IMR-90 (cell line): ENCODE measurements at regions not wholly inside any gene's neighbourhood (a gene's known extent, or its start where the extent isn't known, plus 50 kb on each side); places are given as distances from the start of the nearest gene placed in this dataset.
A peak's percentile ranks its signal among the peaks of the same experiment; 100 is the strongest.

Experiments
- ATAC-seq: fragments of 200-7000 bp; cut with Tn5 transposase; 2 replicates; pipeline ENCODE4 v1.9.1; 2020; ENCODE audit warnings: low read depth, mild to moderate bottlenecking, moderate library complexity
- BruUV-seq: library from RNA; stranded (reverse); fragments of 400-500 nt; replicated peaks from 2 replicates; lab custom pipeline; 2021; lab: Mats Ljungman, UMichigan
- CTCF ChIA-PET: fragments of 300-600 bp; formaldehyde crosslinking; extraction: SDS; loops from one replicate; lab custom pipeline; 2021; ENCODE audit warnings: antibody characterized with exemption; lab: Yijun Ruan, JAX
- POLR2A ChIA-PET: fragments of 300-600 bp; sonication (Branson Sonifier 250); formaldehyde crosslinking; loops from one replicate; lab custom pipeline; 2022; ENCODE audit warnings: antibody characterized with exemption; ENCODE audit not compliant: unreplicated experiment; lab: Charles Lee
- DNase-seq: peaks from one replicate; pipeline ENCODE4 v3.0.0; 2013
- H2AFZ ChIP-seq: replicated peaks from 2 replicates; pipeline ENCODE3; 2013; ENCODE audit warnings: low read length, mild to moderate bottlenecking; ENCODE audit not compliant: poor library complexity
- H2AK5ac ChIP-seq: 2 replicates; pipeline ENCODE4 v1.6.1; 2013; ENCODE audit warnings: low read depth, low read length, inconsistent platforms
- H2AK9ac ChIP-seq: replicated peaks from 2 replicates; pipeline ENCODE3; 2013; ENCODE audit warnings: mild to moderate bottlenecking, low read depth, low read length, moderate library complexity; ENCODE audit not compliant: poor library complexity
- H2BK120ac ChIP-seq: 2 replicates; pipeline ENCODE4 v1.6.1; 2013; ENCODE audit warnings: low read depth, low read length, inconsistent platforms
- H2BK15ac ChIP-seq: 3 replicates; pipeline ENCODE4 v1.6.1; 2013; ENCODE audit warnings: low read depth, low read length, inconsistent platforms
- H2BK20ac ChIP-seq: 2 replicates; pipeline ENCODE4 v1.6.1; 2013; ENCODE audit warnings: low read depth, mild to moderate bottlenecking, inconsistent platforms, low read length, moderate library complexity
- H2BK5ac ChIP-seq: 2 replicates; pipeline ENCODE4 v1.6.1; 2013; ENCODE audit warnings: mild to moderate bottlenecking, low read depth, low read length, inconsistent platforms; ENCODE audit not compliant: poor library complexity, severe bottlenecking
- H3K14ac ChIP-seq: replicated peaks from 2 replicates; pipeline ENCODE4 v1.6.1; 2013; ENCODE audit warnings: low read depth, low read length, inconsistent platforms
- H3K18ac ChIP-seq: 2 replicates; pipeline ENCODE4 v1.6.1; 2013; ENCODE audit warnings: low read depth, low read length, control low read depth
- H3K23ac ChIP-seq: 2 replicates; pipeline ENCODE4 v1.6.1; 2013; ENCODE audit warnings: low read depth, low read length, inconsistent platforms
- H3K27ac ChIP-seq: 2 replicates; pipeline ENCODE4 v1.5.1; 2013; ENCODE audit warnings: mild to moderate bottlenecking, control low read depth, low read length; ENCODE audit not compliant: insufficient read depth
- H3K27me3 ChIP-seq: 2 replicates; pipeline ENCODE4 v1.6.1; 2013; ENCODE audit warnings: low read length; ENCODE audit not compliant: control insufficient read depth, insufficient read depth
- H3K36me3 ChIP-seq: 2 replicates; pipeline ENCODE4 v1.6.1; 2013; ENCODE audit warnings: low read length, mixed read lengths; ENCODE audit not compliant: control insufficient read depth, insufficient read depth
- H3K4ac ChIP-seq: 2 replicates; pipeline ENCODE4 v1.6.1; 2013; ENCODE audit warnings: low read depth, low read length, inconsistent platforms
- H3K4me1 ChIP-seq: 2 replicates; pipeline ENCODE4 v1.6.1; 2013; ENCODE audit warnings: low read length, mixed read lengths; ENCODE audit not compliant: control insufficient read depth, insufficient read depth
- H3K4me2 ChIP-seq: 2 replicates; pipeline ENCODE4 v1.6.1; 2013; ENCODE audit warnings: low read depth, mild to moderate bottlenecking, control low read depth, low read length, moderate library complexity
- H3K4me3 ChIP-seq: 2 replicates; pipeline ENCODE4 v1.5.1; 2013; ENCODE audit warnings: low read depth, mild to moderate bottlenecking, control low read depth, low read length, moderate library complexity; ENCODE audit not compliant: insufficient read depth
- H3K56ac ChIP-seq: 2 replicates; pipeline ENCODE4 v1.6.1; 2013; ENCODE audit warnings: low read length, inconsistent platforms; ENCODE audit not compliant: insufficient read depth; ENCODE audit errors: extremely low read depth
- H3K79me1 ChIP-seq, 2 experiments: 2 replicates each; pipeline ENCODE4 v1.6.1; 2013; ENCODE audit warnings: low read length in 2 of 2, inconsistent platforms in 1 of 2, low read depth in 1 of 2
- H3K9ac ChIP-seq: 2 replicates; pipeline ENCODE4 v1.6.1; 2013; ENCODE audit warnings: low read depth, low read length, control low read depth
- H3K9me1 ChIP-seq: 2 replicates; pipeline ENCODE4 v1.6.1; 2013; ENCODE audit warnings: low read length, inconsistent platforms; ENCODE audit not compliant: insufficient read depth
- H3K9me3 ChIP-seq: 2 replicates; pipeline ENCODE4 v1.6.1; 2013; ENCODE audit warnings: low read length; ENCODE audit not compliant: control insufficient read depth, insufficient read depth
- H4K20me1 ChIP-seq: 2 replicates; pipeline ENCODE4 v1.6.1; 2013; ENCODE audit warnings: low read length, inconsistent platforms; ENCODE audit not compliant: insufficient read depth
- H4K5ac ChIP-seq: 2 replicates; pipeline ENCODE4 v1.6.1; 2013; ENCODE audit warnings: mild to moderate bottlenecking, low read depth, low read length, control low read depth
- H4K8ac ChIP-seq, 2 experiments: 2 replicates each; pipeline ENCODE4 v1.6.1; 2013; ENCODE audit warnings: low read depth in 2 of 2, low read length in 2 of 2, control low read depth in 1 of 2, inconsistent platforms in 1 of 2
- H4K91ac ChIP-seq: 2 replicates; pipeline ENCODE4 v1.6.1; 2013; ENCODE audit warnings: low read depth, low read length, inconsistent platforms; ENCODE audit not compliant: insufficient read depth
- BHLHE40 ChIP-seq: fragments of 150-350 bp; IDR thresholded peaks from 2 replicates; pipeline ENCODE4 v1.6.1; 2016; ENCODE audit warnings: mild to moderate bottlenecking, low read depth, low read length
- CEBPB ChIP-seq: IDR thresholded peaks from 2 replicates; pipeline ENCODE4 v1.6.1; 2012; ENCODE audit warnings: low read depth, low read length, improper control_type of control experiment
- CHD1 ChIP-seq: IDR thresholded peaks from 2 replicates; pipeline ENCODE4 v1.6.1; 2012; ENCODE audit warnings: low read depth, low read length, improper control_type of control experiment
- FOS ChIP-seq: fragments of 150-350 bp; IDR thresholded peaks from 2 replicates; pipeline ENCODE4 v1.6.1; 2016; ENCODE audit warnings: low read depth, low read length
- MAFK ChIP-seq: IDR thresholded peaks from 2 replicates; pipeline ENCODE4 v1.6.1; 2012; ENCODE audit warnings: low read depth, low read length, improper control_type of control experiment
- MAZ ChIP-seq: IDR thresholded peaks from 2 replicates; pipeline ENCODE4 v1.6.1; 2012; ENCODE audit warnings: low read depth, mild to moderate bottlenecking, low read length, improper control_type of control experiment, moderate library complexity, borderline replicate concordance
- MXI1 ChIP-seq: IDR thresholded peaks from 2 replicates; pipeline ENCODE4 v1.6.1; 2012; ENCODE audit warnings: low read depth, mild to moderate bottlenecking, low read length, moderate library complexity, borderline replicate concordance
- NFE2L2 ChIP-seq: fragments of 150-350 bp; IDR thresholded peaks from 2 replicates; pipeline ENCODE4 v1.6.1; 2016; ENCODE audit warnings: low read depth, mild to moderate bottlenecking, low read length
- POLR2A ChIP-seq: IDR thresholded peaks from 2 replicates; pipeline ENCODE4 v1.6.1; 2012; ENCODE audit warnings: mild to moderate bottlenecking, low read depth, low read length
- RAD21 ChIP-seq: IDR thresholded peaks from 2 replicates; pipeline ENCODE4 v1.6.1; 2012; ENCODE audit warnings: low read length, improper control_type of control experiment
- RCOR1 ChIP-seq: IDR thresholded peaks from 2 replicates; pipeline ENCODE4 v1.6.1; 2012; ENCODE audit warnings: mild to moderate bottlenecking, low read length, improper control_type of control experiment; ENCODE audit not compliant: insufficient replicate concordance
- RFX5 ChIP-seq: IDR thresholded peaks from 2 replicates; pipeline ENCODE4 v1.8.0; 2012; ENCODE audit warnings: low read depth, mild to moderate bottlenecking, low read length, moderate library complexity
- SMC3 ChIP-seq: fragments of 150-350 bp; IDR thresholded peaks from 2 replicates; pipeline ENCODE4 v1.6.1; 2016; ENCODE audit warnings: low read depth, mild to moderate bottlenecking, antibody characterized with exemption, low read length, moderate library complexity
- WGBS, 2 experiments: methylation state at CpG; one replicate each; pipeline versions ENCODE4 v1.1.5 to v1.1.7; 2013; ENCODE audit warnings: missing lambda C conversion rate in 2 of 2; ENCODE audit not compliant: insufficient read length in 1 of 2; ENCODE audit errors: extremely low coverage in 2 of 2; 5-methylcytosine and 5-hydroxymethylcytosine counted together
- dilution Hi-C: fragments of 300-500 bp; cut with HindIII; formaldehyde crosslinking; loops from one replicate; pipeline ENCODE4 v1.14.3; 2018; ENCODE audit warnings: low sequenced_read_pairs; ENCODE audit not compliant: unreplicated experiment
- in situ Hi-C: fragments of 300-500 bp; cut with MboI; formaldehyde crosslinking; loops from 3 replicates; pipeline ENCODE4 v1.14.3; 2019; ENCODE audit warnings: low sequenced_read_pairs, inconsistent platforms, mixed read lengths
- intact Hi-C: fragments of 100-400 bp; cut with micrococcal nuclease; formaldehyde crosslinking; loops from 2 replicates; pipeline ENCODE4 v1.10.0; 2022
- TF ChIP-seq, protein P1 (sequence below): fragments of 150-350 bp; IDR thresholded peaks from 2 replicates; pipeline ENCODE4 v1.6.1; 2017; ENCODE audit warnings: mild to moderate bottlenecking, antibody characterized with exemption, low read length, low read depth
- TF ChIP-seq, protein P2 (sequence below): conservative IDR thresholded peaks from 2 replicates; pipeline ENCODE4 v1.5.1; 2012; ENCODE audit warnings: mild to moderate bottlenecking, low read depth, low read length, improper control_type of control experiment
- TF ChIP-seq, protein P3 (sequence below): fragments of 150-350 bp; IDR thresholded peaks from 2 replicates; pipeline ENCODE4 v1.6.1; 2016; ENCODE audit warnings: low read depth, mild to moderate bottlenecking, low read length, moderate library complexity, borderline replicate concordance

DNA sequence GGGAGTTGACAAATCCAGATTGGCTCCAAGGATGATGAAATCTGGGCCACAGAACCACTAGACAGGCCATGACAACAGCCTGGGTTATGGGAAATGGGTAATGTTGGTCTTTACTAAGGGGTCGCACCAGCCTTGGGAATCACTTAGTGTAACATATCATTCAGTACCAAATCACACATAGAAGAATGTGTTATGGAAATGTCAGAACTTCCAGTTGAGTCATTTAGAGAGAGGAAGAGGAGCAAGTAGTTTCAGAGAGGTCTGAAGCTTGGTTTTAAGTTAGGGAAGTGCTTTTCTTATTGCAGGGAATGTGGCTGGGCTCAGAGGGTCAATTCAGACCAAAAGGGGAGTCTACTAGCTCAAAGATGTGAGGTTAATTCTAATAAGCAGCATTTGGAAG, 241.6 kb upstream of the ZPLD1 start:
- Histone ChIP-seq H3K9ac (no peak overlapping the region), H2BK120ac (no peak overlapping the region), H2BK5ac (no peak overlapping the region), H3K14ac (no peak overlapping the region), H2AK9ac (no peak overlapping the region), H2BK15ac (no peak overlapping the region), H3K79me1 (no peaks in the 10 kb centered on the region), H2BK20ac (peak overlapping the region; percentile 31; the same call in 1 of the 2 replicates), H4K20me1 (no peaks in the 10 kb centered on the region), H3K9me1 (peaks cover 5% of the 10 kb centered on the region), H4K5ac (no peak overlapping the region), H3K36me3 (no peaks in the 10 kb centered on the region), H4K91ac (no peak overlapping the region), H3K4ac (no peak overlapping the region), H3K9me3 (no peaks in the 10 kb centered on the region), H3K56ac (no peak overlapping the region), H3K18ac (no peak overlapping the region), H2AK5ac (no peak overlapping the region), H3K4me2 (no peak overlapping the region), H3K27me3 (no peaks in the 10 kb centered on the region), H3K27ac (no peak overlapping the region), H2AFZ (no peak overlapping the region), H4K8ac (no peak overlapping the region), H3K4me1 (peaks cover 2% of the 10 kb centered on the region; the same call in 1 of the 2 replicates), H3K23ac (no peak overlapping the region), H3K4me3 (no peak overlapping the region)
- no TSS peak for BruUV-seq
- no CpG with 5 or more reads among the region's 1 CpG for WGBS, 2 experiments
- intact Hi-C loops, result no loop called here
- POLR2A ChIA-PET, result no interaction called here
- dilution Hi-C loops, result no loop called here
- ATAC-seq, result no peak
- DNase-seq, result no peak
- CTCF ChIA-PET, result no interaction called here
- in situ Hi-C loops, result no loop called here
- TF ChIP-seq, protein P1, sequence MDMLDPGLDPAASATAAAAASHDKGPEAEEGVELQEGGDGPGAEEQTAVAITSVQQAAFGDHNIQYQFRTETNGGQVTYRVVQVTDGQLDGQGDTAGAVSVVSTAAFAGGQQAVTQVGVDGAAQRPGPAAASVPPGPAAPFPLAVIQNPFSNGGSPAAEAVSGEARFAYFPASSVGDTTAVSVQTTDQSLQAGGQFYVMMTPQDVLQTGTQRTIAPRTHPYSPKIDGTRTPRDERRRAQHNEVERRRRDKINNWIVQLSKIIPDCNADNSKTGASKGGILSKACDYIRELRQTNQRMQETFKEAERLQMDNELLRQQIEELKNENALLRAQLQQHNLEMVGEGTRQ, result no peak
- TF ChIP-seq, protein P2, sequence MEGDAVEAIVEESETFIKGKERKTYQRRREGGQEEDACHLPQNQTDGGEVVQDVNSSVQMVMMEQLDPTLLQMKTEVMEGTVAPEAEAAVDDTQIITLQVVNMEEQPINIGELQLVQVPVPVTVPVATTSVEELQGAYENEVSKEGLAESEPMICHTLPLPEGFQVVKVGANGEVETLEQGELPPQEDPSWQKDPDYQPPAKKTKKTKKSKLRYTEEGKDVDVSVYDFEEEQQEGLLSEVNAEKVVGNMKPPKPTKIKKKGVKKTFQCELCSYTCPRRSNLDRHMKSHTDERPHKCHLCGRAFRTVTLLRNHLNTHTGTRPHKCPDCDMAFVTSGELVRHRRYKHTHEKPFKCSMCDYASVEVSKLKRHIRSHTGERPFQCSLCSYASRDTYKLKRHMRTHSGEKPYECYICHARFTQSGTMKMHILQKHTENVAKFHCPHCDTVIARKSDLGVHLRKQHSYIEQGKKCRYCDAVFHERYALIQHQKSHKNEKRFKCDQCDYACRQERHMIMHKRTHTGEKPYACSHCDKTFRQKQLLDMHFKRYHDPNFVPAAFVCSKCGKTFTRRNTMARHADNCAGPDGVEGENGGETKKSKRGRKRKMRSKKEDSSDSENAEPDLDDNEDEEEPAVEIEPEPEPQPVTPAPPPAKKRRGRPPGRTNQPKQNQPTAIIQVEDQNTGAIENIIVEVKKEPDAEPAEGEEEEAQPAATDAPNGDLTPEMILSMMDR, result no peak
- TF ChIP-seq RAD21 (no peak), CHD1 (no peak), NFE2L2 (no peak), BHLHE40 (no peak), MXI1 (no peak), MAZ (no peak), RFX5 (no peak), SMC3 (no peak), MAFK (no peak), RCOR1 (no peak), POLR2A (no peak), CEBPB (no peak), FOS (no peak)
- TF ChIP-seq, protein P3, sequence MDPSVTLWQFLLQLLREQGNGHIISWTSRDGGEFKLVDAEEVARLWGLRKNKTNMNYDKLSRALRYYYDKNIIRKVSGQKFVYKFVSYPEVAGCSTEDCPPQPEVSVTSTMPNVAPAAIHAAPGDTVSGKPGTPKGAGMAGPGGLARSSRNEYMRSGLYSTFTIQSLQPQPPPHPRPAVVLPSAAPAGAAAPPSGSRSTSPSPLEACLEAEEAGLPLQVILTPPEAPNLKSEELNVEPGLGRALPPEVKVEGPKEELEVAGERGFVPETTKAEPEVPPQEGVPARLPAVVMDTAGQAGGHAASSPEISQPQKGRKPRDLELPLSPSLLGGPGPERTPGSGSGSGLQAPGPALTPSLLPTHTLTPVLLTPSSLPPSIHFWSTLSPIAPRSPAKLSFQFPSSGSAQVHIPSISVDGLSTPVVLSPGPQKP, result no peak
